Amygdala (tissue), 56 donors: ENCODE measurements at regions not wholly inside any gene's neighbourhood (a gene's known extent, or its start where the extent isn't known, plus 50 kb on each side); places are given as distances from the start of the nearest gene placed in this dataset.
"Not testable (repeated sequence)": the region's sequence is repeated elsewhere in the genome, so short reads cannot be mapped to it uniquely, and the experiment has no call there.

Experiments
- DNase-seq, 56 donors: peaks; one replicate each; lab custom pipeline; 2025; lab: John Stamatoyannopoulos, UW

DNA sequence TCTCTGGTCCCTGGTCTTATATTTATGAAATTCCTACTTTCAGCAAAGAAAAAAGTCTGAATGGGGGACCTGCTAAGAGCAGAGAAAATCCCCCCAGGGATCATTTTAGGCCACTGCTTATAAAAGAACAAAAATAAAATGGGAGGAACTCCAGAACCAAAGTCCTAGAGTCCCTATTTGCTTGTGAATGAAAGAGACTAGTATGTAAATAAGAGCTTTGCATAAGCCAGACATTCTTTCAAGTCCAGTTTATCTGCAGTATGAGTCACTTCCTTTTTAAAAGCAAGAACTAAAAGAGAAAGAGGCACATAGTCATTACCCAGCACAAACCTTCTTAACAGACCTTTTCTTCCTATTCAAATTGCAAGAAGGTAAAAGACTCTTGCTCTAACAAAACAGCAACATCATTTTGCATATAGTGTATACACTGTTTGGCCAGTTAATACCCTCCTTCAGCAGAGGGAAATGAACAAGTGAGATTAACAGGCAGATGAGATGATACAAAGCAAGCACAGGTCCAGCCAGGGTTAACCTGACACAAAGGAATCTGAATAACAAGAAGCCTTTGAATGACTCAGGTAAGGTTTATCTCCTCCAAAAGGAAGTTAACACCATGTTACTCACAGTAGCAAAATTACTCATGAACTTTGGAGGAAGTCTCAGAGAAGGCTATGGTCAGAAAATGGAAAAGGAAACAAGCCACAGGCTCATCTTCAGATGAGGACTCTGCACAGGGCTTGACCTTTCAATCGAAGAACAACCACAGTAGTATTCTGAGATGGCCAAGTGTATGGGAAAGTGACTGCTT, 87.3 kb downstream of the PHLDA1 start:
- DNase-seq, result no peak

DNA sequence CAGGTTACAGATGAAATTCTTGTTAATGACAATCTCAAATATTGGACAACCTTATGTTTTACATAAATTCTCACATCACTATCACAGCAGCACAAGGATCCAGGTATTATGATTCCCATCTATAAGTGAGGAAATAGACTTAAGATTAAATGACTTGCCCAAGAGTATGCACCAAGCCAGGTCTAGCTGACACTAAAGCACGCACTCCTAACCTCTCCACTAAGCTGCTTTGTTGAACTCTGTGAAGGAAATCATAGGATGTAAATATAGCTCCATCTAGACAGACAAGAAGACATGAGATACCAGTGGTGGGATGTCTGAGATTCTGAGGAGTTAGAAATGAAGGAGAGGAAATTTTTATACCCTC, 87.9 kb downstream of the PHLDA1 start:
- no peak for DNase-seq

DNA sequence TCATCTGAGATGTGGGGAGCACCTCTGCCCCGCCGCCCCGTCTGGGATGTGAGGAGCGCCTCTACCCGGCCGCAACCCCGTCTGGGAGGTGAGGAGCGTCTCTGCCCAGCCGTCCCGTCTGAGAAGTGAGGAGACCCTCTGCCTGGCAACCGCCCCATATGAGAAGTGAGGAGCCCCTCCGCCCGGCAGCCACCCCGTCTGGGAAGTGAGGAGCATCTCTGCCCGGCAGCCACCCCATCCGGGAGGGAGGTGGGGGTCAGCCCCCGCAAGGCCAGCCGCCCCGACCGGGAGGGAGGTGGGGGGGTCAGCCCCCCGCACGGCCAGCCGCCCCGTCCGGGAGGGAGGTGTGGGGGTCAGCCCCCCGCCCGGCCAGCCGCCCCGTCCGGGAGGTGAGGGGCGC, 89.9 kb downstream of the PHLDA1 start:
- not testable (repeated sequence) for DNase-seq

DNA sequence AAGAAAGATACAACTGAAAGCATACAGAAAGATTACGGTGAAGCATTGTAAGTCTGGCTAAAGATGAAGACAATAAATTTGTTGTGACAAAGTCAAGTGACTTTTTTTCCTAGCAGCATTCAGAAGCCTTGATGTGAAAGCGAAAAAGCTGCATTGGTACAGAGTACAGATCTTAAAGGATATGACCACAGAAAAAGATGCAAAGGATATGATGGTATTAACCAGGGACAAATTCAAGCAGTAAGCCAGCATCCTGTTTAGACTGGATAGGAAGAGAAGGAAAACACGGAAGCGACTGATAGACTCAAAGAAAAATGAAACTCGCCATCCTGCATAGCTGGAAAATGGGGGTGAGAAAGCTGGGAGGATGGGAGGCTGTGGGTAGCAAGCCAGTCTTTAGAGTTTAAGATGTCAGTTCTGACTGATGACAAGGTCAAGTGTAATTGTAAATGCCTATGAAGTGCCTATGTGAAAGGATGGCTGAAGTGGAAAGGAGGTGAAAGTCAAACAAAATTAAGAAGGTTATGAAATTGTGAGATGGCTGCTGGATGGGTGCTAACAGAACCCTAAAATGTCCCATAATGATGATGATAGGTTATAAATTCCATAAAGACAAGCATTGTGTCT, 92.4 kb downstream of the PHLDA1 start:
- no peak for DNase-seq

DNA sequence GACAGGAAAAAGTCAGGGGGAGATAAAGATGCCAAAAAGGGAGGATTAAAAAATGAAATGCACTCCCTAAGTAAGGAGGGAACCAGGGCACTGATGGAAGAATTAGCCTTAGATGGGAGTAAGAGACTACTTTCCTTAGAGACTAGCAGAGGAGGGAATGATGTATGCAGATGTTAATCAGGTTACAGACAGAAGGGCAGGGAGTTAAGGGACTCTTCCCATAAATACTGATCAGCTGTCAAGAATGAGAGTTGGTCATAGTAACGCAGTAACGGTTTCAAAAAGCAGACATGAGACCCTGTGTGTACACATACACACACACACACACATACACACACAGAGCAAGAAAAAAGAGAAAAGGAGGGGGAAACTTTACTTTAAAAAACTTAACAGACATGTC, 93.4 kb downstream of the PHLDA1 start:
- no peak for DNase-seq

DNA sequence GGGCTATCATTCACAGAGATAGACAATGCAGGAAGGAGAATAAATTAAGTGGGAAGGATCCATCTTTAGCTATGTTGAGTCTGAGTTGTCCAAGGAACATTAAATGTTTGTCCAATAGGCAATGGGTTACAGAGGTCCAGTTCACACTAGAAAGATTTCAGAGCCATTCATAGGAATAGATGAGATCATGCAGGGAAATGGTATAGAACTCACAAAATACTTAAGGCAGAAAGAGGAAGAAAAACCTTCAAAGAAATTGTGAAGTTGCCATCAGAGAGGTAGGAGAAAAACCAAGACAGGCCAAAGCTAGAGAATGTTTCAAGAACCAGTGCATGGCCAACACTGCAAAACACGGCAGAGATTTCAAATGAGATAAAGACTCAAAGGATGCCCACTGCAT, 94.1 kb downstream of the PHLDA1 start:
- DNase-seq, result no peak

DNA sequence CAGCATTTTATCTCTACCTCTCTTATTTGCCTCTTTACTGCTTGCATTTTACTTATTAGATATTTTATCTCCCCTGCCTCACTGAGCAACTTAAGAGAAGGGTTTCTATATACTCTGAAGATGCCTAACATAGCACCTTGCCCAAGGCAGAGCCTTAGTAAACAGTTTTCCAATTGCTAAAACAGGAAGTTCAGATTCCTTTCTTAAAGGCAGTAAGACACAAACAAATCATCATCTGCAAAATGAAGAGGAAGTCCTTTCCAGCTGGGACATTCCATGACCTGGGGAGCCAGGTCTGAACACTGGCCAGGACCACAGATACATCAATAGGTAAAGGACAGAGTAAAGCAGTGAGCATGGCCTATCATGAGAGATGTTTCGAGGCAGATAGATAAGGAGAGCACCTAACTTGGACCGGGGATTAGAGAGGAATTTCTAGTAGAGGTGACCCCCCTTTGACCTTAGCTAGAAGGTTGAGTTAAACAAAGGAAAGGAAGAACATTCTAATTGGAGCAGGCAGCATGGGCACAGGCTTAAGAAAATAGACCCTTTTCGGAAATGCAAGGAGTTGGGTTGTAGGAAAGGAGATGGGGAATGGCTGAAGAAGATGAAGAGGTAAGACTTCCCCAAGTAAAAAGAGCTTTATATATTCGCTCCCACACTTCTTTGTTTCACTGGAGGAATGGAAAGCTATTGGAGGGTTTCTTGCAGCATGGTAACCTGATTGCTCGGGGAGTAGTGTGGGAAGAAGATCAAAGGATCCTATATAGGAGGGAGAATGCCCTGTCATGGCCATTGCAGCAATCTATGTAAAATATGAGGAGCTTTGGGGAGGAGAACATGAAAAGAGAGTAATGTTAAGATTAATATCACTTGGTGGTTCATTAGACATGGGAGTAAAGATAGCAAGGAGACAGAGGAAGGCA, 94.8 kb downstream of the PHLDA1 start:
- DNase-seq, result no peak

DNA sequence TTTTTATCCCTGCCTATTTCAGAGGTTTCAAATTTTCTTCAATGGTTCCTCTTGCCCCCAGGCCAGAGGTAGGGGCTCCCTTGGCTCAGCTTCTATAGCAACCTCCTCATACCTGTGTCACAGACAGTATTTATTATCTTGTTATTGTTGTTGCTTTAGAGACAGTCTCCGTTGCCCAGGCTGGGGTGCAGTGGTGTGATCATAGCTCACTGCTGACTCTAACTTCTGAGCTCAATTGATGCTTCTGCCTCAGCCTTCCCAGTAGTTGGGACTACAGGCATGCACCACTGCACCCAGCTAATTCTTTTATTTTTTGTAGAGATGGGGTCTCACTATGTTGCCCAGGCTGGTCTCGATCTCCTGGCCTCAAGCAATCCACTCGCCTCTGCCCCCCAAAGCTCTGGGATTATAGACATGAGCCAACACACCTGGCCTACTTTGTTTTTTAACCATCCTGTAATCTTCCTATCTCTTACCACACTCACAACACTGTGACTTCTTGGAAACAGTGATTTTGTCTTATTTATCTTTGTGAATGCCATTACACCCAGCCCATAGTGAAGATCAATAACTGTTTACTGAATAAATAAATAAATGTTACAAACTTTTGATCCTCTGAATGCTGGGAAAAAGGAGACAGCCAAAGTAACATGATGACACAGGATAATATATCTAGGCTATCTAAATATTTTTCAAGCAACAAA, 95.9 kb downstream of the PHLDA1 start:
- no peak for DNase-seq

DNA sequence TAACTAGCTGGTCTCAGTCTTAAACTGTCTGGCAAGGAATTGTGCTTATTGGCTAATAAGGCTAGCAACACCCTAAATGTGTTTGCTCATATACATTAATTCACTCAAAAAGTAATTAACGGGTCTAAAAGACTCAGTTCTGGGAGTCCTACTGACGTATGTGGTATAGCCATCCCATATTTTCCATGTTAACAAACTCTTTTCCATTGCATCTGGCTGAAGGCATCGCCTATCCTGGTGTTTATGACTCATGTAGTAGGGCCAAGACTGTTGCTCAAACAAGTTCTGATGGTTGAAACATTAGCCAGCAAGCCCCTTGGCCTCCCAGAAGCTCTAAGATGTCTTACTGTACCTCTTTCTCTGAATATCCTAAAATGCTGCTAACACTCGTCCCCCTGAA, 98.5 kb downstream of the PHLDA1 start:
- DNase-seq, result no peak

DNA sequence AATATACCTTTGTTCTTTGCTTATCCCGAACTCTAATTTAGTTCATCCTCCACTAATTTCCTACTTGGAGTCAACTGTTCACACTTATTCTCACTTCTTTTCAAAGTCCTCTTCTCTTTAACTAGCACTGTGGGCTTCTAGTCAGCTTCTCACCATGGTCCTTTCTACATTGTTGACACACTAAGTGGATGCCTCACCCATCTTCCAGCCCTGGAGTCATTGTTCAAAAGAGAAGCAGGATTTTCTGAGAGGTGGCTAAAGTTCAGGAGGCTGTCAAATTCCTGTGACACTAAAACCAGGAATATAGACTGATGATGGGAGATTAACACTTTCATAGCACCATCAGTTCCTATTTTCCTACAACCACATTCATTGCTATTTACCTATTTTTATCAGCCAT, 99.3 kb downstream of the PHLDA1 start:
- no peak for DNase-seq

DNA sequence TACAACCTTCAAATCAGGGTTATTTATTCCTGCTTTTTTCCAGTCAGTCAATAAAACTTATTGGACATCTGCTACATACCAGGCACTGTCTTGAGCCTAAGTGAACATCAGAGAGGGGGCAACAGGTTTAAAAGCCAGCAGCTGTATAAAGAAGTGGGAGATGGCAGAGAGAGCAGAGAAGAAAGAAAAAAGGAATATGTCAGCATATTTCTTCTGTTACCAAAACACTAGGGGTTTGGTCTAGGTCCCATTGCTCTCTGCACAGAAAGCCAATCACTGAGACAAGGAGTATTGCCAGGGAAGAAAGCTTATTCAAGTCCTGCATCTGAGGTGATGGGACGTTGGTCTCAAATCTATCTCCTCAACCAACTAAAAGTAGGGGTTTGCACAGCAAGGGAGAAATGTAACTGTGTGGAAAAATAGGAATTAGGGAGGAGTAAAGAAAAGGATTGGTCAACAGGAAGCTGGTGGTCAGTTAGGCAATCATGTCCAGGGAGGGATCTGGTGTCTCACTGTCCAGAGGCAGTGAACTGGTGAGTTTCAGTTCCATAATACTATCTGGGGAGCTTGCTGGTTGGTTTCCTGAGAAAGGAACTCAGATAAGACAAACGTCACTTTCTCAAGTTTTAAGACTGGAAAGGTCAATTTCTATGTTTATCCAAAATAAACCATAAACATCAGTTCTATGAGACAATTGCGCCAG, 107.5 kb downstream of the PHLDA1 start:
- DNase-seq, result no peak

DNA sequence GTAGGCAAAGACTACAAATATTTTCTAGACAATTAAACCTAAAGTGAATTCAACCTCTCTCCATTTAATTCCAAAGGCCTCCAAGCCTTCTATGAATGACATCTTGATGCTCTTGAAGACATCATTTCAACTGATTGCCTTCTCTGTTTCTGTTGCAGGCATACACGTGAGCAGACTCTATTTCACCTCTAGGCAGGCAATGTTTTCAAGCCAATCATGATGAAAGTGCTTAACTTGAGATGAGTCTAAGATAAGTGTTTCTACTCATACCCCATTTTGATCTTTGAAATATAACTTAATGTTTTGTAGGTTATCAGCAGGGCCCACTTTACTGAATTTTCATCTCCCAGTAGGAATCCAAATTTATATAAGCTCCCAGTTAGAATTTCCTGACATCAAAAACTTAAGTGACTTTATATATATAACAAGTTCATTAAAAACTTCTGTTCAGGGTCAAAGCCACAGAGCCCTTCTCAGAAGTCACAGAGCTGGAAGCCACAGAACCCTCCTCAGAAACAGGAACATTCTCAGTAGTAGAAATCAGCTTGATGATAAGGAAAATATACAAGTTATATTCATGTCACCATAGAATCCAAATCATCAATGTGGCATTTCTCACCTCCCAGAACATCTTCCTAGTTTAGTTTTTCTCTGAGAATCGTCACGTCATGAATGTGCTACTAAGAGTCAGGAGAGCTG, 108.5 kb downstream of the PHLDA1 start:
- no peak for DNase-seq

DNA sequence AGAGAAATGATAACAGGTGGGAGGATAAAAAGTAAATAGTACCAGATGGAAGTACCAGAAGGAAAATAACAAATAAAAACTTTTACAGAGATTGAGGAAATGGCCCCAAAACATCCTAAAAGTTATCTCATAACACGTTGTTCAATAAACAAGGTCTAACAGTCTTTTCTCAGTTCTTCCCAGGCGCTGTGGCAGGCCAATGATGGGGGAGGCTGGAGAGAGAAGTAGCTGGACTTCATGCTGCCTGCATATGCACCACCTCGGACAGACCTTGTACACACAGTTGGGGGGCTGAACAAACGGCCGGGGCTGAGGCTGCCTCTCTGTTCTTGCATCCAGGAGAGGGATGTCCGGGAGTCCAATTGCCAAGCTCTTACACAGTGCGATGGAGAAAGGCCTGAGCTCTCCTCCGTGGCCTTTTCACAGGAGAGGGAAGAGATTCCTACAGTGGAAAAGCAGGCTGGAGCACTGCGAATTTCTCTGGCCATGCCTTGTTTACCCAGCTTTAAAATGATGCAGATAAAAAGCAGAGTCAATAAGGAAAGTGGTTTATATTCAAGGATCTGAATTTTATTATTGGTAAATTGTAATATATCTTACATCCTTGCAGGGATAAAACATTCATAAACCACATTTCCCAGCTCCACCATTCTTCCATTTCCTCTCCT, 109.8 kb downstream of the PHLDA1 start:
- no peak for DNase-seq

DNA sequence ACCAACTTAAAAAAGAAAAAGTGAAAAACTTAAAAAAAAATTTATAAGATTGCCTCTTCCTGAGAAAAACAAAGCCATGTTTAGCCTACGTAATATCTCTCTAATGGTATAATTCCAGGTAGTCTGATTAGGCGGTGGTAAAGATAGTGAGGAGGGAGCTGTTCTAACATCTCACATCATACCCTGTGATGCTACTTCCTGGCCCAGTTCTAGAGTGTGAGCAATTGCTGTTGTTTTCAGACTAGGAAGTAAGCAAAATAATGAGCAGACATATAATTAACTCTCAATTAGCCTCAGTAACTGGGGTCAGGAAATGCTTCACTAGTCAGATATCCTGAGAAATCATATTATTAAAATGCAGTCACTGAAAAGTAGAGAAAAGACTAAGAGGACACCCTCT, 113.9 kb downstream of the PHLDA1 start:
- DNase-seq, result no peak

DNA sequence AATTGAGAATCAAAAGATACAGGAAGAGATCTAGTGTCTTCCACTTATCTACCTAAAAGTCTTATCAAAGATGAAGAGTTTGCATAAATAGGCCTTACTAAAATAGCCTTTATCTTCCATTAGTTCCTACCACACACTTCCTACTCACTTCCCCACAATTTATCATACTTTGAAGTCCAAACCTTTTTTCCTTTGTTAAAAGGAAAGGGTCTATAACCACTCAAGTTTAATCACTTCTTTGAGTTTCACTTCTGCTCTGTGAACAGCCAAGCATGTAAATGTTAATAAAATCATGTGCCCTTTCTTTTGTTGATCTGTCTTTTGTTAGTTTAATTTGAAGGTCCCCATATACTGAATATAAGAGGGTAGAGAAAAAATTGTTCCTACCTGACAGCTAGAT, 114.5 kb downstream of the PHLDA1 start:
- no peak for DNase-seq

DNA sequence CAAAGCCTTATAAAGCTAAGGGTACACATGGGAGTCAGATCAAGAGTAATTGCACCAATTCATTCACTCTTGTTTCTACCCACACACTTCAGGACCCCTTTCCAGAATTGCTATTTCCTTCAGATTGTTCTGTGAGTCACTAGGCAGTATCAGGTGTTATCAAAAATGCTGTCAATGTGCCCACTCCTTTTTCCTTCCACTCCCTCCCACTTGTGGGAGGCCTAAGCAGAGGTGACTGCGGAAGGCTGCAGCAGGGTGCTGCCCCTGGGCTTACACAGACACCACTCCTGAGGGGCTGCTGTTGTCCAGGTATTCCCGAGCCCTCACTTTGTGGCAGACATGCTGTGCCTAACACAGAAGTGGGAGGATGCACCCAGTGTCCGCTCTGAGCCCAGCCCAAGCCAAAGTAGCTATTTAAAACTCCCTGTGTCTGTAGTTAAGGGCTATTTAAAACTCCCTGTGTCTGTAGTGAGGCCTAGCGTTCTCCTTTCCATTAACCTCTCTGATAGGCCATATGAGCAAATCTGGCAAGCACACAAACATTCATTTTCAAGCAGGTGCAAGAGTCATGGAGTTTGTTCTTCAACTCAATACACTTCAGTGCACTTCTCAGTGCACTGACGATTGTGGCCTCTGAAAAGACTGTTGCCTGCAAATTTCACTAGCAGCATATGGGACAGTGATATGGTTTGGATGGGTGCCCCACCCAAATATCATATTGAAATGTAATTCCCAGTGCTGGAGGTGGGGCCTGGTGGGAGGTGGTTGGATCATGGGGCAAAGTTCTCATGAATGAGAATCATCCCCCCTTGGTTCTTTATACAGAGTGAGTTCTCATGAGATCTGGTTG, 117.8 kb downstream of the PHLDA1 start:
- peak in 1 of 56 donors; percentile 5 for DNase-seq

DNA sequence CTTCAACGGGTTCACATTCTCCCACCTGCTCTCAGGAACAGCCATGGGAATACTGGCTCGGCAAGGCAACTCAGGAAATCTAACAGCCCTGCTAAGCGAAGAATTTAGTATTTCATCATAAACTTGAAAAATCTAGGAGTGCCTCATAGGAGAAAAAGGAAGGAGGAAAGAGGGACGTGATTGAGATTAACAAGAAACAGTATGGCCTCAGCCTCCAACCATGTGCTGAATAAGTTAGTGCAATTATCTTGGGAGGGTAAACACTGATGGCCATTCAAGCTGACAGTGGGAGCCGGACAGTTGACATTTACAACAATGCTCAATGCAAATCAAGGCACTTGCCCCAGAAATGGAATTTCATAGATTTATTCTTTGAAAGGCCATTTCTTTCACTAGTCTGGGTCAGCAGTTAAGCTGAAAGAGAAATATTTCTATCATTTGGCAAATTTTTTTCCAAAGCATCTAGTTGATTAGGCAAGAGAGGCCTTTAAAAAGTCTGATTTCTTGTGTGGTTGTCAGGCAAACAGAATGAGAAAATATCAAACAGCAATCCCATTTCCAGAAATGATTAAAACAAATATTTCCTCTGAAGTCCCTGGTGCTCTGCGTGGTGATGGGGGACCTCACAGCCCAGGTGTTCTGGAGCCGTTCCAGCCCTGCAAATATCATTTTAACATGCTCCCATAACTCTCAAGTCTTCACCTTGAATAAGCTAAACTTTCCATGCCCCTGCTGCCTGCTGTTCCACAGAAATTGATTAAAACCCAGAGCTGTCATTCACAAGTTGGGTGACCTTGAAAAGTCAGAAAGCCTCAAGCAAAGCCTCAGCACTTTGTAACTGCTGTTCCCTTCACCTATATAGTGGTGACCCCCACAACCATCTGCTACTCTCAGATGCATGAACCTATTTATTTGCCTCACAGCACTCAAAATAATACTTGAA, 121.6 kb downstream of the PHLDA1 start:
- no peak for DNase-seq
